Astrocyte (in vitro differentiated cells and primary cell): ENCODE measurements at regions not wholly inside any gene's neighbourhood (a gene's known extent, or its start where the extent isn't known, plus 50 kb on each side); places are given as distances from the start of the nearest gene placed in this dataset.

ENCODE experiments used
- DNase-seq: peaks from one replicate; pipeline ENCODE4 v3.0.0-alpha.2; 2010; ENCODE audit warnings: low read depth
- FAIRE-seq: peaks from 2 replicates; lab custom pipeline; 2011; peaks lifted over from hg19 to GRCh38; lab: Jason Lieb, UNC
- H2AFZ ChIP-seq: 2 replicates; pipeline ENCODE4 v1.6.0; 2012; ENCODE audit warnings: low read depth, low read length, inconsistent platforms
- H3K27ac ChIP-seq: 2 replicates; pipeline ENCODE4 v1.5.1; 2011; ENCODE audit warnings: low read depth, low read length, inconsistent platforms
- H3K27me3 ChIP-seq: 2 replicates; pipeline ENCODE4 v1.6.0; 2011; ENCODE audit warnings: low read length, inconsistent platforms; ENCODE audit not compliant: insufficient read depth
- H3K36me3 ChIP-seq: 2 replicates; pipeline ENCODE4 v1.5.1; 2011; ENCODE audit warnings: low read length, inconsistent platforms; ENCODE audit not compliant: insufficient read depth
- H3K4me1 ChIP-seq: 2 replicates; pipeline ENCODE4 v1.5.1; 2011; ENCODE audit warnings: low read length, inconsistent platforms; ENCODE audit not compliant: insufficient read depth
- H3K4me2 ChIP-seq: 2 replicates; pipeline ENCODE4 v1.6.0; 2012; ENCODE audit warnings: low read length, inconsistent platforms
- H3K4me3 ChIP-seq: 2 replicates; pipeline ENCODE4 v1.5.1; 2011; ENCODE audit warnings: low read depth, mild to moderate bottlenecking, low read length, inconsistent platforms; ENCODE audit not compliant: insufficient read depth
- H3K79me2 ChIP-seq: 2 replicates; pipeline ENCODE4 v1.6.0; 2012; ENCODE audit warnings: mild to moderate bottlenecking, low read length, inconsistent platforms; ENCODE audit not compliant: insufficient read depth
- H3K9ac ChIP-seq: 2 replicates; pipeline ENCODE4 v1.6.0; 2012; ENCODE audit warnings: mild to moderate bottlenecking, low read length, inconsistent platforms
- H3K9me3 ChIP-seq: 2 replicates; pipeline ENCODE4 v1.5.1; 2012; ENCODE audit warnings: low read depth, mild to moderate bottlenecking, low read length, inconsistent platforms; ENCODE audit not compliant: insufficient read depth
- H4K20me1 ChIP-seq: 2 replicates; pipeline ENCODE4 v1.6.0; 2012; ENCODE audit warnings: low read length, inconsistent platforms; ENCODE audit not compliant: insufficient read depth
- H3K27ac Mint-ChIP-seq: one replicate; pipeline ENCODE4 v1.8.0; 2021; ENCODE audit warnings: mild to moderate bottlenecking, mixed read lengths; ENCODE audit not compliant: unreplicated experiment
- H3K27me3 Mint-ChIP-seq: one replicate; pipeline ENCODE4 v1.8.0; 2021; ENCODE audit warnings: low read depth, mixed read lengths; ENCODE audit not compliant: unreplicated experiment
- H3K36me3 Mint-ChIP-seq: one replicate; pipeline ENCODE4 v1.8.0; 2021; ENCODE audit warnings: low read depth, mixed read lengths; ENCODE audit not compliant: unreplicated experiment
- H3K4me1 Mint-ChIP-seq: one replicate; pipeline ENCODE4 v1.8.0; 2021; ENCODE audit warnings: low read depth, mixed read lengths; ENCODE audit not compliant: unreplicated experiment
- H3K4me3 Mint-ChIP-seq: one replicate; pipeline ENCODE4 v1.8.0; 2021; ENCODE audit warnings: mild to moderate bottlenecking, moderate library complexity, mixed read lengths; ENCODE audit not compliant: unreplicated experiment
- H3K9me3 Mint-ChIP-seq: one replicate; pipeline ENCODE4 v1.8.0; 2021; ENCODE audit warnings: mild to moderate bottlenecking, mixed read lengths; ENCODE audit not compliant: unreplicated experiment
- CTCF ChIP-seq: IDR thresholded peaks from 2 replicates; pipeline ENCODE4 v1.5.1; 2011; ENCODE audit warnings: low read depth, mild to moderate bottlenecking, inconsistent platforms, low read length, moderate library complexity; ENCODE audit not compliant: insufficient read depth
- EZH2 ChIP-seq: IDR thresholded peaks from 2 replicates; pipeline ENCODE4 v1.6.1; 2012; ENCODE audit warnings: mild to moderate bottlenecking, low read length, inconsistent platforms; ENCODE audit not compliant: insufficient read depth

GRCh38 chr5:124436294-124436693, 310.1 kb downstream of the ZNF608 start:
- Histone ChIP-seq H3K27ac (no peak overlapping the region), H2AFZ (no peak overlapping the region), H4K20me1 (no peaks in the 10 kb centered on the region), H3K79me2 (no peaks in the 10 kb centered on the region), H3K4me2 (no peak overlapping the region), H3K36me3 (no peaks in the 10 kb centered on the region), H3K4me1 (no peaks in the 10 kb centered on the region), H3K4me3 (no peak overlapping the region), H3K9ac (no peak overlapping the region), H3K9me3 (no peaks in the 10 kb centered on the region), H3K27me3 (no peaks in the 10 kb centered on the region)
- no peak for FAIRE-seq
- Mint-ChIP-seq H3K4me1 (peaks cover 6% of the 10 kb centered on the region), H3K27ac (no peak overlapping the region), H3K36me3 (peaks cover 2% of the 10 kb centered on the region), H3K27me3 (no peaks in the 10 kb centered on the region), H3K4me3 (no peak overlapping the region), H3K9me3 (peaks cover 5% of the 10 kb centered on the region)
- TF ChIP-seq CTCF (no peak), EZH2 (no peak)
- DNase-seq: peak; percentile 14

- H3K27ac Mint-ChIP-seq: no peak overlapping the region
- Histone ChIP-seq H3K4me2 (no peak overlapping the region), H3K9ac (no peak overlapping the region), H3K36me3 (no peaks in the 10 kb centered on the region), H3K27me3 (no peaks in the 10 kb centered on the region), H3K4me3 (no peak overlapping the region), H3K79me2 (no peaks in the 10 kb centered on the region), H3K9me3 (no peaks in the 10 kb centered on the region), H3K4me1 (no peaks in the 10 kb centered on the region), H2AFZ (no peak overlapping the region), H3K27ac (no peak overlapping the region), H4K20me1 (no peaks in the 10 kb centered on the region)
- peaks cover 17% of the 10 kb centered on the region for H3K9me3 Mint-ChIP-seq
- DNase-seq (no peak), FAIRE-seq (no peak)
- peaks cover 2% of the 10 kb centered on the region for H3K36me3 Mint-ChIP-seq
- H3K4me1 Mint-ChIP-seq: no peaks in the 10 kb centered on the region
- TF ChIP-seq EZH2 (no peak), CTCF (no peak)
- no peaks in the 10 kb centered on the region for H3K27me3 Mint-ChIP-seq
- H3K4me3 Mint-ChIP-seq: no peak overlapping the region
Measured at GRCh38 chr5:124433170-124433569, 313.3 kb downstream of the ZNF608 start.

GRCh38 chr5:124421584-124421983, 324.9 kb downstream of the ZNF608 start:
- H3K36me3 ChIP-seq: no peaks in the 10 kb centered on the region
- no peak overlapping the region for H3K4me2 ChIP-seq
- H3K9me3 ChIP-seq: no peaks in the 10 kb centered on the region
- no peak for DNase-seq
- Mint-ChIP-seq H3K4me1 (no peaks in the 10 kb centered on the region), H3K27ac (no peak overlapping the region), H3K9me3 (peaks cover 20% of the 10 kb centered on the region), H3K27me3 (no peaks in the 10 kb centered on the region), H3K4me3 (no peak overlapping the region), H3K36me3 (peaks cover 3% of the 10 kb centered on the region)
- H3K27ac ChIP-seq: no peak overlapping the region
- FAIRE-seq: no peak
- no peak overlapping the region for H3K9ac ChIP-seq
- H3K4me3 ChIP-seq: no peak overlapping the region
- H2AFZ ChIP-seq: no peak overlapping the region
- no peaks in the 10 kb centered on the region for H3K4me1 ChIP-seq
- TF ChIP-seq EZH2 (no peak), CTCF (no peak)
- H3K79me2 ChIP-seq: no peaks in the 10 kb centered on the region
- no peaks in the 10 kb centered on the region for H4K20me1 ChIP-seq
- H3K27me3 ChIP-seq: peaks cover 2% of the 10 kb centered on the region
